Naive thymus-derived CD4-positive, alpha-beta T cell (primary cell): ENCODE measurements at regions not wholly inside any gene's neighbourhood (a gene's known extent, or its start where the extent isn't known, plus 50 kb on each side); places are given as distances from the start of the nearest gene placed in this dataset.

Experiments used
- ATAC-seq: fragments of 150-1000 bp; cut with Tn5 transposase; 2 replicates; pipeline ENCODE4 v1.10.0; 2021; ENCODE audit warnings: mild to moderate bottlenecking, moderate library complexity
- CTCF ChIA-PET: fragments of 350-600 bp; sonication (Branson Sonifier 250); formaldehyde crosslinking; loops from one replicate; lab custom pipeline; 2021; ENCODE audit warnings: antibody characterized with exemption; lab: Charles Lee
- POLR2A ChIA-PET: fragments of 350-600 bp; sonication (Branson Sonifier 250); formaldehyde crosslinking; loops from one replicate; lab custom pipeline; 2021; ENCODE audit warnings: antibody characterized with exemption, inconsistent platforms; lab: Charles Lee
- DNase-seq, 9 donors: peaks; one replicate each; pipeline versions ENCODE4 v3.0.0 to v3.0.0-alpha.2; 2020 to 2022; ENCODE audit warnings: mixed read lengths in 1 of 9
- H3K27ac ChIP-seq: one replicate; pipeline ENCODE4 v1.7.0; 2013; ENCODE audit warnings: mild to moderate bottlenecking, low read depth, low read length, moderate library complexity
- H3K27me3 ChIP-seq, 2 donors: one replicate each; pipeline ENCODE4 v1.7.0; 2013; ENCODE audit warnings: low read length in 2 of 2, mild to moderate bottlenecking in 2 of 2, moderate library complexity in 2 of 2; ENCODE audit not compliant: control insufficient read depth in 2 of 2, insufficient read depth in 2 of 2
- H3K36me3 ChIP-seq, 3 experiments: 1 replicate in 2 of 3; 2 replicates in 1 of 3; pipeline ENCODE4 v1.7.0; 2013; ENCODE audit warnings: low read length in 3 of 3, mild to moderate bottlenecking in 3 of 3, moderate library complexity in 1 of 3; ENCODE audit not compliant: insufficient read depth in 3 of 3, control insufficient read depth in 2 of 3
- H3K4me1 ChIP-seq, 2 donors: one replicate each; pipeline ENCODE4 v1.7.0; 2013; ENCODE audit warnings: low read length in 2 of 2, mild to moderate bottlenecking in 2 of 2, moderate library complexity in 1 of 2; ENCODE audit not compliant: control insufficient read depth in 2 of 2, insufficient read depth in 2 of 2
- H3K4me3 ChIP-seq: 2 replicates; pipeline ENCODE4 v1.7.0; 2013; ENCODE audit warnings: mild to moderate bottlenecking, low read length
- H3K9me3 ChIP-seq, 3 experiments: 1 replicate in 2 of 3; 2 replicates in 1 of 3; pipeline ENCODE4 v1.7.0; 2013; ENCODE audit warnings: low read length in 3 of 3; ENCODE audit not compliant: control insufficient read depth in 2 of 3
- H3K27ac Mint-ChIP-seq, 9 donors: one replicate each; pipeline ENCODE4 v1.8.0; 2020 to 2022; ENCODE audit warnings: mixed read lengths in 9 of 9, mild to moderate bottlenecking in 8 of 9, moderate library complexity in 5 of 9, inconsistent platforms in 2 of 9
- H3K27me3 Mint-ChIP-seq, 5 donors: one replicate each; pipeline ENCODE4 v1.8.0; 2021 to 2022; ENCODE audit warnings: mixed read lengths in 5 of 5, mild to moderate bottlenecking in 1 of 5
- H3K36me3 Mint-ChIP-seq, 5 donors: one replicate each; pipeline ENCODE4 v1.8.0; 2020 to 2022; ENCODE audit warnings: mixed read lengths in 5 of 5, mild to moderate bottlenecking in 3 of 5, inconsistent platforms in 1 of 5
- H3K4me1 Mint-ChIP-seq, 7 donors: one replicate each; pipeline ENCODE4 v1.8.0; 2020 to 2022; ENCODE audit warnings: mixed read lengths in 7 of 7, mild to moderate bottlenecking in 3 of 7, inconsistent platforms in 1 of 7
- H3K4me3 Mint-ChIP-seq, 10 donors: one replicate each; pipeline ENCODE4 v1.8.0; 2020 to 2022; ENCODE audit warnings: mild to moderate bottlenecking in 10 of 10, mixed read lengths in 10 of 10, moderate library complexity in 6 of 10, inconsistent platforms in 2 of 10
- H3K9me3 Mint-ChIP-seq, 11 donors: one replicate each; pipeline ENCODE4 v1.8.0; 2020 to 2022; ENCODE audit warnings: mixed read lengths in 11 of 11, mild to moderate bottlenecking in 4 of 11, inconsistent platforms in 1 of 11, moderate library complexity in 1 of 11
- intact Hi-C, 2 donors: fragments of 100-400 bp; cut with micrococcal nuclease; formaldehyde crosslinking; loops; one replicate each; pipeline ENCODE4 v1.15.1; 2023

DNA sequence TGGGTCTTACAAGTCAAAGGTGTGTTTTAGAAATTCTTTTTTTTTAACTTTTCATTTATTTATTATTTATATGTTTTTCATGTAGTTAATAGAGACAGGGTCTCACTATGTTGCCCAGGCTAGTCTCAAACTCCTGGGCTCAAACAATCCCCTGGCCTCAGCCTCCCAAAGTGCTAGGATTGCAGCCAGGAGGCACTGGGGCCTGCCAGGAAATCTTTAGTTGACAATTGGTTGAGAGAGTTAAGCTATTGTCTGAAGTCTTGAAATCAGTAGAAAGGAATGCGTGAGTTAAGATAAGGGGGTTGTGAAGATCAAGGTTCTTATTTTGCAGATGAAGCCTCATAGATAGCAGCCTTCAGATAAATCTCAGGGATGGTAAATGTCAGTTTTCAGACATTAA, 245.4 kb upstream of the GALNT17 start:
- ATAC-seq (no peak), DNase-seq (no peak)
- no peaks in the 10 kb centered on the region for H3K27me3 ChIP-seq
- no peaks in the 10 kb centered on the region for H3K4me1 Mint-ChIP-seq
- no peaks in the 10 kb centered on the region for H3K4me1 ChIP-seq
- H3K4me3 Mint-ChIP-seq = no peak overlapping the region
- H3K36me3 ChIP-seq = no peaks in the 10 kb centered on the region
- POLR2A ChIA-PET = no interaction called here
- intact Hi-C loops = no loop called here
- H3K4me3 ChIP-seq = no peak overlapping the region
- H3K9me3 Mint-ChIP-seq = peaks cover 0 to 49% (median 16%) of the 10 kb centered on the region in 11 donors
- H3K36me3 Mint-ChIP-seq = peaks cover 0 to 4% (median 0%) of the 10 kb centered on the region in 5 donors
- no peak overlapping the region for H3K27ac Mint-ChIP-seq
- peaks cover 0 to 10% (median 3%) of the 10 kb centered on the region in 3 experiments for H3K9me3 ChIP-seq
- H3K27ac ChIP-seq = no peak overlapping the region
- H3K27me3 Mint-ChIP-seq = peaks cover 0 to 10% (median 0%) of the 10 kb centered on the region in 5 donors
- CTCF ChIA-PET = no interaction called here

DNA sequence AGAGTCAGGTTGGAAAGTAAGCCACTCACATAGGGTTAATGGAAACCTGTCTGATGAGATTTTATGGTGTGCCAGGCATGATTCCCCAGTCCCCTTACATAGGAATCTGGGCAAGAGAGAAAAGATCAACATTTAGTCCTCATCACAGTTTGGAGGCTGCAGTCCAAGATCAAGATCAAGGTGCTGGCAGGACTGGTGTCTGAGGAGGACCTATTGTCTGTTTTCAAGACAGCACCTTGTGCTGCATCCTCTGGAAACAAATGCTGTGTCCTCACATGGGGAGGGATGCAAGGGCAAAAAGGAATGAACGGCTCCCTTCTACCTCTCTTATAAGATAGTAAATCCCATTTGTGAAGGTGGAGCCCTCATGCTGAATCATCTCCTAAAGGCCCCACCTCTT, 244.8 kb upstream of the GALNT17 start:
- ChIA-PET POLR2A (no interaction called here), CTCF (no interaction called here)
- H3K27me3 ChIP-seq = no peaks in the 10 kb centered on the region
- intact Hi-C loops = no loop called here
- Mint-ChIP-seq H3K9me3 (peaks cover 0 to 47% (median 16%) of the 10 kb centered on the region in 11 donors), H3K27me3 (peaks cover 0 to 10% (median 0%) of the 10 kb centered on the region in 5 donors), H3K4me3 (no peak overlapping the region), H3K27ac (no peak overlapping the region), H3K4me1 (no peaks in the 10 kb centered on the region), H3K36me3 (peaks cover 0 to 4% (median 0%) of the 10 kb centered on the region in 5 donors)
- no peaks in the 10 kb centered on the region for H3K36me3 ChIP-seq
- no peaks in the 10 kb centered on the region for H3K4me1 ChIP-seq
- H3K27ac ChIP-seq = no peak overlapping the region
- ATAC-seq = no peak
- DNase-seq = no peak
- H3K4me3 ChIP-seq = no peak overlapping the region
- peaks cover 0 to 10% (median 3%) of the 10 kb centered on the region in 3 experiments for H3K9me3 ChIP-seq

DNA sequence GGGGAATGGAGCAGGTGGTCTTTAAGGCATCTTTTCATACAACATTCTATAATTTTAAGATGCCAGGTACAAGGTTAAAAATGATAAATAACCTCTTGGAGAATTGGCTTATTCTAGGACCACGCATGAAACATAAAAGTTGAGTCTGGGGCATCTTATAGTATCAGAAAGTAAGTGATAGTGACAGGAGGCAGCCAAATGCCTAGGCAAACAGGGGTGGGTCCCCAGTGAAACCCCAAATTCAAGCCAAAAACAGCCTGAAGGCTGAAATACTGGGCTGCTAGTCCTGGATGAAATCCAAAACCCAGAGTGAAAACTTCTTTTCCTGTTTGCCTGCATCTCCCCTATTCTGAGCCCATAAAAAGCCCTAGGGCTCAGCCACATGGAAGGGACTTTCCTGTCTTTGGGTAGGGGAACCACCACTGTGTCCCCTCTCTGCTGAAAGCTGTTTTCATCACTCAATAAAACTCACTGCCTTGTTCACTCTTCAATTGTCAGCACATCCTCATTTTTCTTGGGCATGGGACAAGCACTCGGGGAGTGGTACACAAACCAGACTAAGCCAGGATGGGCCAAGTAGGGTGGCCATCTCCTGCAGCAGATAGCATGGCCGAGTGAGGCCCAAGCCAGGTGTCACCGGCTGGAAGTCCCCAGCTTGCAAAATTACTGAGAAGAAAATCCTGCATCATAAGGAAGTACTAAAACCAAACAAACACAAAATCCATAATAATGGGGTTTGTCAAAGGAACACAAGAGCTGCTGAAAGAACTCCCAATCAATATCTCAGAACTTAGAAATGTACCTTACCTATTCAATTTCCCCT, 241.6 kb upstream of the GALNT17 start:
- peaks cover 0 to 54% (median 12%) of the 10 kb centered on the region in 11 donors for H3K9me3 Mint-ChIP-seq
- H3K27me3 ChIP-seq = no peaks in the 10 kb centered on the region
- H3K27ac Mint-ChIP-seq = no peak overlapping the region
- POLR2A ChIA-PET = no interaction called here
- peaks cover 0 to 16% (median 3%) of the 10 kb centered on the region in 3 experiments for H3K9me3 ChIP-seq
- DNase-seq (no peak), ATAC-seq (no peak)
- no peak overlapping the region for H3K27ac ChIP-seq
- H3K36me3 Mint-ChIP-seq = no peaks in the 10 kb centered on the region
- no peaks in the 10 kb centered on the region for H3K4me1 Mint-ChIP-seq
- H3K4me3 Mint-ChIP-seq = no peak overlapping the region
- no peak overlapping the region for H3K4me3 ChIP-seq
- no peaks in the 10 kb centered on the region for H3K36me3 ChIP-seq
- H3K4me1 ChIP-seq = no peaks in the 10 kb centered on the region
- intact Hi-C loops = no loop called here
- CTCF ChIA-PET = no interaction called here
- H3K27me3 Mint-ChIP-seq = peaks cover 0 to 4% (median 0%) of the 10 kb centered on the region in 5 donors

- no peaks in the 10 kb centered on the region for H3K36me3 Mint-ChIP-seq
- Histone ChIP-seq H3K4me1 (no peaks in the 10 kb centered on the region), H3K36me3 (no peaks in the 10 kb centered on the region), H3K9me3 (peaks cover 0 to 6% (median 3%) of the 10 kb centered on the region in 3 experiments), H3K27me3 (no peaks in the 10 kb centered on the region), H3K27ac (no peak overlapping the region), H3K4me3 (no peak overlapping the region)
- no peak overlapping the region for H3K27ac Mint-ChIP-seq
- H3K27me3 Mint-ChIP-seq = no peaks in the 10 kb centered on the region
- DNase-seq (no peak), ATAC-seq (no peak)
- H3K9me3 Mint-ChIP-seq = peaks cover 0 to 42% (median 12%) of the 10 kb centered on the region in 11 donors
- H3K4me1 Mint-ChIP-seq = no peaks in the 10 kb centered on the region
- intact Hi-C loops = no loop called here
- H3K4me3 Mint-ChIP-seq = no peak overlapping the region
- ChIA-PET POLR2A (no interaction called here), CTCF (no interaction called here)
These were observed 238.5 kb upstream of the GALNT17 start for GRCh38 chr7:70893422-70893821.

DNA sequence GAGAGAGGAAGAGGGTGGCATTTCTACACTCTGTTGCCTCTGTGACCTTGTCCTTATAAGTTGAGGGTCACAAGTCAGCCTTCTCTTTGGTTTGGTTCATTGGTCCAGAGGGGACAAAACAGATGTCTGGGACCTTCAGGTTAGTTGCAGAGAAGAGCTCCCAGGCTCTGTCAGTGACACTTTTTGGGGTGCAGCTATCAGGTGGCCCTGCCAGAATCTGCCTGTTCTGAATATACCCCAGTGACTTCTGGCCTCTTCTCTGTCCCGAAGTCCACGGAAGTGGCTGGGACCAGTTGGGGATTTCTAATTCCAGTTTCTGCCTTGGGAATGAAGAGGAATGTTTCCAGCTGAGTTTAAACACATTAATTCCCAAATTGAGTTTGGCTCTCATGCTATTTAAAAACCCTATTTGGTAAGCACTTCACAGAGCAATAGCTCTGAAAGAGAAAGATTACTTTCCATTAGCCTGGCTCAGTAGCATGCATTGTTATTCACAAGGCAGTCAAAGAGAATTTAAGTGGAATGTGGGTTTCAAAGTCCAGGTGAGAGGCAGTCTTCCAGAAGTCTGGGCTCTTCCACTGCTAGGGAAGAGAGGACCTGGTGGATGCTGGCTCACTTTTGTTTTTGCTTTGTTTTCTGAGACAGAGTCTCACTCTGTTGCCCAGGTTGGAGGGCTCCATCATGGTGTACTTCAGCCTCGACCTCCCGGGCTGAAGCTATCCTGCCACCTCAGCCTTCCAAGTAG, 237.8 kb upstream of the GALNT17 start:
- no peak overlapping the region for H3K27ac Mint-ChIP-seq
- Histone ChIP-seq H3K4me1 (no peaks in the 10 kb centered on the region), H3K4me3 (no peak overlapping the region), H3K36me3 (no peaks in the 10 kb centered on the region), H3K27me3 (no peaks in the 10 kb centered on the region), H3K9me3 (peaks cover 0 to 6% (median 3%) of the 10 kb centered on the region in 3 experiments), H3K27ac (no peak overlapping the region)
- no peaks in the 10 kb centered on the region for H3K36me3 Mint-ChIP-seq
- CTCF ChIA-PET = no interaction called here
- H3K9me3 Mint-ChIP-seq = peaks cover 0 to 38% (median 10%) of the 10 kb centered on the region in 11 donors
- no peaks in the 10 kb centered on the region for H3K27me3 Mint-ChIP-seq
- POLR2A ChIA-PET = no interaction called here
- intact Hi-C loops = no loop called here
- no peak for ATAC-seq
- no peak overlapping the region for H3K4me3 Mint-ChIP-seq
- DNase-seq = no peak
- H3K4me1 Mint-ChIP-seq = no peaks in the 10 kb centered on the region

DNA sequence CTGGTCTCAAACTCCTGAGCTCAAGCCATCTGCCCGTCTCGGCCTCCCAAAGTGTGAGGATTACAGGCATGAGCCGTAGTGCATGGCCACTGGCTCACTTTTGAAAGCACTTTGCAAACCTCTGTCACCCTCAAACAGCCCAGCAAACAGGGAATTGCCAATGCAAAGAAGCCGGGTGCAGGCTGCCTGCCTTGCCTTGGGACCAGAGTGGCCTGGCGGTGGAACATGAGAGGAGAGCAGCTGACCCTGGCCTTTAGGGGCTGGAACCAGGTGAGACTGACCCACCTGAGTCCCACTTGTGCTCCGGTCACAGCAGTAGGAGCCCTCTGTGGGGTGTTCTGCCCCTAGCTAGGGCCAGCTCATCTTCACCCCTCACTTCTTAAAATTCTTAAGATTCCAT, 237.1 kb upstream of the GALNT17 start:
- Histone ChIP-seq H3K9me3 (peaks cover 0 to 6% (median 3%) of the 10 kb centered on the region in 3 experiments), H3K27me3 (no peaks in the 10 kb centered on the region), H3K4me3 (no peak overlapping the region), H3K4me1 (no peaks in the 10 kb centered on the region), H3K27ac (no peak overlapping the region), H3K36me3 (no peaks in the 10 kb centered on the region)
- Mint-ChIP-seq H3K4me3 (no peak overlapping the region), H3K36me3 (no peaks in the 10 kb centered on the region), H3K27ac (no peak overlapping the region), H3K9me3 (peaks cover 0 to 32% (median 10%) of the 10 kb centered on the region in 11 donors), H3K27me3 (no peaks in the 10 kb centered on the region), H3K4me1 (no peaks in the 10 kb centered on the region)
- POLR2A ChIA-PET = no interaction called here
- ATAC-seq = no peak
- DNase-seq = no peak
- intact Hi-C loops = no loop called here
- CTCF ChIA-PET = no interaction called here
